A673 (cell line): ENCODE measurements at regions not wholly inside any gene's neighbourhood (a gene's known extent, or its start where the extent isn't known, plus 50 kb on each side); places are given as distances from the start of the nearest gene placed in this dataset.

Source experiments
- BruUV-seq: library from RNA; stranded (reverse); fragments of 400-500 nt; replicated peaks from 2 replicates; lab custom pipeline; 2021; lab: Mats Ljungman, UMichigan
- CTCF ChIA-PET: fragments of 300-600 bp; sonication (Branson Sonifier 250); formaldehyde crosslinking; loops from one replicate; lab custom pipeline; 2022; ENCODE audit warnings: antibody characterized with exemption; lab: Charles Lee
- POLR2A ChIA-PET: fragments of 300-600 bp; sonication (Branson Sonifier 250); formaldehyde crosslinking; loops from one replicate; lab custom pipeline; 2022; ENCODE audit warnings: antibody characterized with exemption; ENCODE audit not compliant: low non-redundant PET; lab: Charles Lee
- DNase-seq: peaks from one replicate; pipeline ENCODE4 v3.0.0-alpha.2; 2015; ENCODE audit warnings: low spot score
- H3K27ac ChIP-seq: fragments of 200-600 bp; sonication (generic); 2 replicates; pipeline ENCODE4 v1.5.1; 2016; ENCODE audit warnings: mixed run types, low read depth, mild to moderate bottlenecking, mixed read lengths, antibody characterized with exemption, low read length; ENCODE audit not compliant: poor library complexity, severe bottlenecking
- H3K27me3 ChIP-seq: fragments of 200-600 bp; sonication (generic); replicated peaks from 2 replicates; pipeline ENCODE4 v1.6.1; 2017; ENCODE audit warnings: mixed run types, low read depth, mild to moderate bottlenecking, mixed read lengths, antibody characterized with exemption, low read length; ENCODE audit not compliant: insufficient read depth, poor library complexity
- H3K36me3 ChIP-seq: fragments of 200-600 bp; sonication (generic); 2 replicates; pipeline ENCODE4 v1.6.1; 2016; ENCODE audit warnings: mixed run types, mild to moderate bottlenecking, mixed read lengths, antibody characterized with exemption, low read length; ENCODE audit not compliant: insufficient read depth, poor library complexity, severe bottlenecking
- H3K4me1 ChIP-seq: fragments of 200-600 bp; sonication (generic); 2 replicates; pipeline ENCODE4 v1.6.1; 2017; ENCODE audit warnings: mixed run types, mild to moderate bottlenecking, mixed read lengths, antibody characterized with exemption, low read length; ENCODE audit not compliant: insufficient read depth, poor library complexity, severe bottlenecking
- H3K4me3 ChIP-seq: fragments of 200-600 bp; sonication (generic); 2 replicates; pipeline ENCODE4 v1.5.1; 2016; ENCODE audit warnings: low read depth, mixed run types, mild to moderate bottlenecking, mixed read lengths, low read length; ENCODE audit not compliant: poor library complexity, severe bottlenecking
- H3K9me3 ChIP-seq: fragments of 200-600 bp; sonication (generic); 2 replicates; pipeline ENCODE4 v1.6.1; 2016; ENCODE audit warnings: mixed run types, low read depth, mild to moderate bottlenecking, mixed read lengths, antibody characterized with exemption, low read length; ENCODE audit not compliant: poor library complexity, severe bottlenecking
- CTCF ChIP-seq: fragments of 300-800, 200-600 bp; sonication (generic); conservative IDR thresholded peaks from 2 replicates; pipeline ENCODE4 v1.5.1; 2017; ENCODE audit warnings: low read depth, mild to moderate bottlenecking, antibody characterized with exemption, low read length, moderate library complexity, mixed read lengths
- EZH2 ChIP-seq: fragments of 200-600 bp; sonication (generic); IDR thresholded peaks from 2 replicates; pipeline ENCODE4 v1.6.1; 2017; ENCODE audit warnings: borderline replicate concordance, low read depth, mild to moderate bottlenecking, mixed read lengths, antibody characterized with exemption, low read length; ENCODE audit not compliant: poor library complexity, severe bottlenecking
- intact Hi-C: fragments of 100-400 bp; cut with micrococcal nuclease; formaldehyde crosslinking; loops from one replicate; pipeline ENCODE4 v1.10.0; 2022; ENCODE audit not compliant: unreplicated experiment

GRCh38 chr2:201955231-201955630 lies 78.4 kb upstream of the FZD7 start:
- H3K9me3 ChIP-seq = no peaks in the 10 kb centered on the region
- no peak for DNase-seq
- H3K27ac ChIP-seq = no peak overlapping the region
- BruUV-seq = no TSS peak
- intact Hi-C loops = no loop called here
- CTCF ChIA-PET = no interaction called here
- POLR2A ChIA-PET = no interaction called here
- no peaks in the 10 kb centered on the region for H3K27me3 ChIP-seq
- TF ChIP-seq CTCF (no peak), EZH2 (no peak)
- no peaks in the 10 kb centered on the region for H3K4me1 ChIP-seq
- H3K36me3 ChIP-seq = no peaks in the 10 kb centered on the region
- H3K4me3 ChIP-seq = no peak overlapping the region

GRCh38 chr2:201955702-201956141 lies 77.9 kb upstream of the FZD7 start:
- CTCF ChIA-PET = no interaction called here
- TF ChIP-seq CTCF (no peak), EZH2 (no peak)
- no TSS peak for BruUV-seq
- Histone ChIP-seq H3K4me3 (no peak overlapping the region), H3K9me3 (no peaks in the 10 kb centered on the region), H3K4me1 (no peaks in the 10 kb centered on the region), H3K27me3 (no peaks in the 10 kb centered on the region), H3K36me3 (no peaks in the 10 kb centered on the region), H3K27ac (no peak overlapping the region)
- POLR2A ChIA-PET = no interaction called here
- intact Hi-C loops = no loop called here
- DNase-seq = no peak

DNA sequence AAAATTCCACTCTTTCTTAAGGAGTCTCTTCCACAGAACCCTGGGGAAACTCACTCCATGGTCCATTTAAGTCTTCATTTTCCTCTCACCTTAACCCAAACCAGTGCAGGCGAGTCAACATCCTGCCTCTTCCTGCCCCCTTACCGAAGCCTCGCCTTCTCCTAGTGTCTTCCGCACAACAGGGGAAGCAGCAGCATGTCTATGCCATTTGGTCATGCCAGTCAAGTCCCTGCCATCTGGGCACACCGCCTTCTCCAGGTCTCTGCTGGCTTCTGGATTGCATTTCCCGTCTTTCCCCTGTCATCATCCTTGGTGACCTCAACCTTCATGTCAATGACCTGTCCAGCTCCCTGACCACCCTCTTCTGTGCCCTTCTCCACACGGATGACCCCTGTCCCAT lies 77.3 kb upstream of the FZD7 start:
- H3K4me1 ChIP-seq = no peaks in the 10 kb centered on the region
- CTCF ChIA-PET = no interaction called here
- POLR2A ChIA-PET = no interaction called here

More for the DNA sequence above, 77.3 kb upstream of the FZD7 start:
- BruUV-seq = no TSS peak
- TF ChIP-seq CTCF (no peak), EZH2 (no peak)
- Histone ChIP-seq H3K36me3 (no peaks in the 10 kb centered on the region), H3K27ac (no peak overlapping the region), H3K4me3 (no peak overlapping the region), H3K9me3 (no peaks in the 10 kb centered on the region), H3K27me3 (no peaks in the 10 kb centered on the region)
- intact Hi-C loops = no loop called here
- DNase-seq = no peak
